ACHN (cell line): ENCODE measurements at regions not wholly inside any gene's neighbourhood (a gene's known extent, or its start where the extent isn't known, plus 50 kb on each side); places are given as distances from the start of the nearest gene placed in this dataset.
"Not testable (repeated sequence)": the region's sequence is repeated elsewhere in the genome, so short reads cannot be mapped to it uniquely, and the experiment has no call there.

Experiments
- DNase-seq: peaks from one replicate; pipeline ENCODE4 v3.0.0-alpha.2; 2015
- in situ Hi-C: cut with HindIII; loops from 2 replicates; pipeline ENCODE4 v1.10.0; 2017; ENCODE audit warnings: low sequenced_read_pairs, low pct_ligation_motif_present, low pct_unique_long_range_greater_than_20kb

- in situ Hi-C loops: no loop called here
- no peak for DNase-seq
Measured at GRCh38 chrX:39787999-39788398, 309.8 kb downstream of the BCOR start.

- in situ Hi-C loops: no loop called here
- DNase-seq: no peak
Measured at GRCh38 chrX:39788521-39788920, 309.2 kb downstream of the BCOR start.

- in situ Hi-C loops: no loop called here
- no peak for DNase-seq
Measured at GRCh38 chrX:39791691-39792090, 306.1 kb downstream of the BCOR start.

- in situ Hi-C loops: no loop called here
- DNase-seq: no peak
Measured at GRCh38 chrX:39795605-39796004, 302.2 kb downstream of the BCOR start.

DNA sequence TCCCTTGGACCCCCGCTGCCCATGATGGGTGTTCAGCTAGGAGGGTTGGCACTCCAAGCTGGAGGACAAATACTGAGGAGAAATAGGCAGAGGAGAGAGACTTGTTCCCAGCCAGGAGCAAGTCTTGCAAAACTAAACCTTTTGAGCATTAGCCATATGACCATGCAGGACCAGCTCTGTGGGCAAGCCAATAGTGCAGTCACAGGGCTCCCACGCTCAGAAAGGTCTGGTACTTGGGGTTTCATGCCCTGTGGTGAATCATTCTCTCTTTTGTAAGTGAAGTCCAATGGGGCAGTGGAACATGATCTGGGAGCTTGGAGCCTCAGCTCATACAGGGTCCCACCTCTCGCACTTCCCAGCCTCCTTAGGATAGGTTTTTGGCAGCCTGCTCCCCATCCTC lies 300.9 kb downstream of the BCOR start:
- no peak for DNase-seq
- in situ Hi-C loops: no loop called here

DNA sequence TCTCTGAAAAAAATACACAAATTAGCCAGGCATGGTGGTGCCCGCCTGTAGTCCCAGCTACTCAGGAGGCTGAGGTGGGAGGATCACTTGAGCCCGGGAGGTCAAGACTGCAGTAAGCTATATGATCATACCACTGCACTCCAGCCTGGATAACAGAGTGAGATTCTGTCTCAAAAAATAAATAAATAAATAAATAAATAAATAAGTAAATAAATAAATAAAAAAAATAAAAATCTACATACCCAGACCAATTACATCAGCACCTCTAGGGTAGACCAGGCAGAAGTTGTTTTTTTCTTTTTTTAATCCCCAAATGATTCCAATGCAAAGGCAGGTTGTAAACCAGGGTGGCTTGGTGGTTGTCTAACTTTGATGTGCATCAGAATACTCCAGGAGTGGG lies 299.3 kb downstream of the BCOR start:
- DNase-seq, in situ Hi-C loops: not testable (repeated sequence)

GRCh38 chrX:39802354-39802753 lies 295.4 kb downstream of the BCOR start:
- in situ Hi-C loops: no loop called here
- no peak for DNase-seq

- no peak for DNase-seq
- in situ Hi-C loops: no loop called here
Measured at GRCh38 chrX:39802908-39803307, 294.9 kb downstream of the BCOR start.

- in situ Hi-C loops: no loop called here
- DNase-seq: no peak
Measured at GRCh38 chrX:39805022-39805421, 292.7 kb downstream of the BCOR start.

DNA sequence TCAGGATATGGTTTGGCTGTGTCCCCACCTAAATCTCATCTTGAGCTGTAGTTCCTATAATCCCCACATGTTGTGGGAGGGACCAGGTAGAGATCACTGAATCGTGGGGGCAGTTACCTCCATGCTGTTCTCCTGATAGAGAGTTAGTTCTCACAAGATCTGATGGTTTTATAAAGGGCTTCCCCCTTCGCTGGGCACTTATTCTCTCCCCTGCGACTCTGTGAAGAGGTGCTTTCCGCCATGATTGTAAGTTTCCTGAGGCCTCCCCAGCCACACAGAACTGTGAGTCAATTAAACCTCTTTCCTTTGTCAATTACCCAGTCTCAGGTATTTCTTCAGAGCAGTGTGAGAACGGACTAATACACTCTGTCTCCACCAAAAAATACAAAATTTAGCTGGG lies 291.9 kb downstream of the BCOR start:
- in situ Hi-C loops: no loop called here
- no peak for DNase-seq

DNA sequence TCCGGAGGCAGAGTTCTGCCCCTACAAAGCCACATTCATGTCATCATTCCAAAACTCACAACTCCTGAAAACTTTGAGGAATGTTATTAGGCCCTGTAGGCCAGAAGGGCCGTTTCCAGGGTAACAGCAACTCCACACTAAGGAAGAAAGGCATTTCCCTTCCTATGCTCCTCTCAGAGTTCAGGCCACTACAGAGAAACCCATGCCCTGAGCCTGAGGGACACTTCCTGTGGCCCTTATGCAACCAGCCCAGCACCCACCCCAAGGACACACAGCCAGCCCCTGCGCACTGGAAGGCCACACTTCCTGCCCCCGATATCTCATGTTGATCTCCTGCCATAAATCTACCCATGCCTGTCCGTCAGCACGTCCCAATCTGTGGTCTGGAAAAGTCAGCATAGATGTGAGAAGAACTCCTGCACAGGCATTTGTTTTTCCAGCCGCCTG lies 289.3 kb downstream of the BCOR start:
- DNase-seq: no peak
- in situ Hi-C loops: no loop called here

GRCh38 chrX:39809331-39809730 lies 288.4 kb downstream of the BCOR start:
- no peak for DNase-seq
- in situ Hi-C loops: no loop called here

DNA sequence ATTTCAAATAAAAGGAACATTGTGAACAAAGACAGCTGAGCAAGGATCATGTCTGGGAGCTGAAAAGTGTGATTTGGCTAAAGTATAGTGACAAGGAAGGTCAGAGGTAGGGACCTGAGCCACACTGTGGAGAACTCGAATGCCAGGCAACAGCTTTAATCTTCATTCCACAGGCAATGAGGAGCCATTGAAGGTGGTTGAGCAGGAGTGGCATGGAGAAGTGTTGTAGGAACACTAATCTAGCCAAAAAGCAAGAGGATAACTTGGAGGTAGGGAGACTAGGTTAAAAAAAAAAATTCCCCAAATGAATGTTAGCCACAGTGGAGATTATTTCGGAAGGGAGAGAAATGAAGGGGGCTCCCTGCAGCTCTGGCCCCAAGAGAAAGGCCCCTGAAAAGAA lies 286.9 kb downstream of the BCOR start:
- in situ Hi-C loops: no loop called here
- no peak for DNase-seq

GRCh38 chrX:39811376-39811775 lies 286.4 kb downstream of the BCOR start:
- no peak for DNase-seq
- in situ Hi-C loops: no loop called here

DNA sequence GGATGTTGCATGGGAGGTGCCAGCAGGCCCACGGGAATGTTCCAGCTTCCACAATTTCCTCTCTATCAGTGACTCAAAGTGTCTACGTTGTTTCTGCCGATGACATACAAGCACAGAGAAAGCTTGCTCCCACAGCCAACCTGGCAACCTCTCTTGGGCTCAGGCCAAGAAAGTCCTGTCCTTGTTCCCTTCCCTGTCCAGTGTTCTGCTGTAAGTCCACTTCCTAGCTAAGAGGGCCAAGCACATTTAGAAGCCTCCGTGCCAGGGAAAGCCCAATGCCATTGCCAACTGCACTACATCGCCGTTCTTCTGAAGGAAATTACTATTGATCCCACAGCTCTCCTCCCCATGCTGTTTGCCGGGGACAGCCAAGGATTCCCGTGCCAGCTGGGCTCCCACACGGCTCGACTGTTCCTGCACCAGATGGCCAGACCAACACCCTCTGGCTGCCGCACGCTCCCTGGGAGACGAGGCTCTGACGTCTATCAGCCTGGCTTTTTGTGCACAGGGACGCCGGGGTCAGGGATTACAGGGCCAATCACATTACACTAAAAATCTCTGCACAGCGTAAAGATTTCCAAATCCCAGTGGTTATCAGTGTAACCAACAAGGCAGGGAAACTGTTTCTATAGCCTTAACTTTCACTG lies 284.0 kb downstream of the BCOR start:
- DNase-seq: no peak
- in situ Hi-C loops: no loop called here

GRCh38 chrX:39814391-39814790 lies 283.4 kb downstream of the BCOR start:
- in situ Hi-C loops: no loop called here
- peak; percentile 19 for DNase-seq

DNA sequence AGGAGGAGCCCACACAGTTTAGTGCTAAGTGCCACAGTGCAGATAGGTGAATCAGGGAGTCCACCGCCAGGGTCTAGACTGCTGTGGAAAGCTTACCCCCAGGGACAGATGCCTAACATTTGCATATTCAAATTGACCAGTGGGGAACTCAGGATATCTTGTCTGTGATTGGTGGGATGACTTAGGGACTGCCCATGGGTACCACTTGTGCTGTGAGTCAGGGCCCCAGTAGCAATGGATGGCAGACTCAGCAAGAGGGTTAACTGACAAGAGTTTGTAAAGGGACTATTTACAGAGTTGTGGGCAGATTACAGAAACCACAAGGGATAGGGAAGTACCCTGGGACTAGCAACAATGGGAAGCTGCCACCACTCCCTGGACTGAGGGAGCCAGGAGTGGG lies 282.1 kb downstream of the BCOR start:
- DNase-seq: no peak
- in situ Hi-C loops: no loop called here

GRCh38 chrX:39816871-39817731 lies 280.7 kb downstream of the BCOR start:
- DNase-seq: no peak
- in situ Hi-C loops: no loop called here

DNA sequence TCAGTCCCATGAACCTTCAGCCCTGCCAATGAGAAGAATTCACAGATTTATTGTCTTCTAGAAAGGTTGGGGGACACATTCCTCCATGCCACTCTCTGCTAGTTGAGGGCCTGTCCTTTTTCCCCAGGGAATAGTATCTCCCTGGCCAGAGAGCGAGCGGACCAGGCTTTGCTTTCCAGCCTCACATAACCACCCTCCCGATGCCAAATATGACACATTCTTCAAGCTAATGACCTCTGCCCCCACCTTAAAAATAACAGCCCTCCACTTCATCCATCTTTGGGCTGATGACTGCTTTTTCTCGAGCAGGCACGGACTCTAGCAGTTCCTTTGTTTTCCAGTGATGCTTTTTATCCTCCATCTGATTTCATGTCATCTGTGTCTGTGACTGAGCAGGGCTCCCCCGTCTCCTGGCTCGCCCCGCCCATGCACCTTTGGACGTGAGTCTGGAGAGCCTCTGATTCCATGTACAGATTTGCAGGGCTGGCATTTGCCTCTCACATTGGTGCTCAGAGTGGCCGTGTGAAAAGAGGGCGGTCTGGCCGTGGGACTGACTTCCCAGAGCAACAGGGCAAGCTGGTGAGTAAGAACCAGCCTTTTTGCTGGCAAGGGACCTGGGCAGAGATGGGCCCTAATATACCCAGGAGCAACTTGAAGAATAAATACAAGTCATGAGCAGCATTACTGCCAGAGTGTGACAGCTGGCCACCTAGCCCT lies 279.8 kb downstream of the BCOR start:
- in situ Hi-C loops: no loop called here
- no peak for DNase-seq
